Glomerular endothelial cell (primary cell): ENCODE measurements at regions not wholly inside any gene's neighbourhood (a gene's known extent, or its start where the extent isn't known, plus 50 kb on each side); places are given as distances from the start of the nearest gene placed in this dataset.

Experiments used
- DNase-seq: peaks from one replicate; pipeline ENCODE4 v3.0.0-alpha.2; 2011; ENCODE audit warnings: low read depth, low spot score; ENCODE audit errors: extremely low read depth

DNA sequence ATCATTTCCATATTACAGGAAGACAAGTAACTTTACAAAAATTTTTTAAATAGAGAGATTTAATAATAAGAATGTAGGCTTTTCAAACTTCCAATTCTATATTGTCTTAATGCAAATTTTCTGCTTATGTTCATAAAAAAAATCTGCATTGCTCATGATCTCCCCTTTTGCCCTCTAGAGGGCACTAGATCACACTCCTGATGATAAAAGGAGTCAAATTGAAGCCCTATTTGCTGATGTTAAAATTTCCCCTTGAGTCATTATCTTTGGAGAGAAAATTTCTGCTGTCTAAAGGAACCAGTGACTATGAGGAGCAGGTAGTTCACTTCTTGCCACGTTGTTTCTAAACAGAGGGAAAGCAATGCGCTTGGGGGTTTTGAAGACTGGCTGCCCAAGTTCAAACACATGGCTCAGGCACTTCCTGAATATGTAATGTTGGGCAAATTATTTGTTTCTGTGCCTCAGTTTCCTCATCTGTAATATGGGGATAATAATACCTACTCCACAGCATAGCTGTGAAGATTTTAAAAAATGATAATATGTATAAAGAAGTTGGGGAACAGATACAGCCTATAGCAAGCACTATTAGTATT is 874.2 kb downstream of the TFAP2A start:
- no peak for DNase-seq

GRCh38 chr6:9540126-9540525 is 874.7 kb downstream of the TFAP2A start:
- no peak for DNase-seq

- no peak for DNase-seq
Measured at GRCh38 chr6:9539231-9539755, 875.6 kb downstream of the TFAP2A start.

DNA sequence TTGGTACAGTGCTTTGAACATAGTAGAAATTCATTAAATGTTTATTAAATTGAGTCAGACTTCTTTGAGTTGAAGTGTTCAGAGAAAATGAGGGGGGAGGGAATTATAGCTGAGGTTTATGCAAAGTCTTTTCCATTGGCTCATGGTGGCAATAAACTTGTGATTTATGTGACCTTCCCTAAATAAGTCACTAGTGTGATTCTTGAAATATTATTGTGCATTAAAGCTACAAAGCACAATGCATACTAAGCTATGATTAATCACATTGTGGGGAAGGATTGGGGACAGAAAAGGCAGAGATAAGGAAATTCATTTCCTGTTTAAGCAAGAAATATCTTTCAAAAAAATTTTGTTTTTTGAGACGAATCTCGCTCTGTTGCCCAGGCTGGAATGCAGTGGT is 877.5 kb downstream of the TFAP2A start:
- no peak for DNase-seq

DNA sequence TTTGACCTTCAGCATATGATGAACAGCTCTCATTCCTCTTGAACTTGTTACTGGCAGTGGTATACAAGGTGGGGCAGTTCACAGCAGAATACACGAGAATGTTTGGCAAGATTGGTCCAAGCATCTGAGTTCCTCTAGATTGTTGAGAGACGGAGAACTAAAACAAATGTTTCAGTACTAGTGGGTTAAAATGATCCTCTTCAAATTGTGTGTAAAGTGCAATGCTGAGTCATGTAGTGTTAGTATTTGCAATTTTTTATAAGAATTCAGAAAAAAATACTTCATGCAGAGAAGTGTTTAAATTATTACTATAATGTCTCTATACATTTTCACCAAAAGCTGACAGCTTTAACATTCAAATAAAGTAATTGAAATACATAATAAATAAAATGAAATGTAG is 879.8 kb downstream of the TFAP2A start:
- no peak for DNase-seq

GRCh38 chr6:9532621-9533557 is 882.0 kb downstream of the TFAP2A start:
- no peak for DNase-seq

GRCh38 chr6:9527679-9528286 is 887.1 kb downstream of the TFAP2A start:
- DNase-seq, result no peak

DNA sequence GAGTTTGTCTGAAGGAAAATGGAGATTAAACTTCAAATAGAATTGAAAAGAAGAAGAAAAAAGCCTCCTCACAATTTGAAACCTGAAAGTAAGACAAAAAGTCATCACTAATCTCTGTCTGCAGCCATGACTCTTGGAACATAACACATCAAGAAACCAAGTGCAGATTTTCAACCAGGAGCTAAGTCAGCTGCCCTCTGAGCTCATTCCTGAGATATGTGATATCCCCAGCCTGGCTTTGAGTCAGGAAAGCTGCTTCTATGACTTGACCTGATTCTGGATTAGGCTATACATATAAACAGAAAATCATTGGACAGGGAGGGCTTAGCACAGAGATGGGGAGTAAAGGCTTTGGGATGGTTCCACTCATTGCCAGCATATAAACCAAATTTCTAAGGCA is 891.4 kb downstream of the TFAP2A start:
- DNase-seq, result no peak

DNA sequence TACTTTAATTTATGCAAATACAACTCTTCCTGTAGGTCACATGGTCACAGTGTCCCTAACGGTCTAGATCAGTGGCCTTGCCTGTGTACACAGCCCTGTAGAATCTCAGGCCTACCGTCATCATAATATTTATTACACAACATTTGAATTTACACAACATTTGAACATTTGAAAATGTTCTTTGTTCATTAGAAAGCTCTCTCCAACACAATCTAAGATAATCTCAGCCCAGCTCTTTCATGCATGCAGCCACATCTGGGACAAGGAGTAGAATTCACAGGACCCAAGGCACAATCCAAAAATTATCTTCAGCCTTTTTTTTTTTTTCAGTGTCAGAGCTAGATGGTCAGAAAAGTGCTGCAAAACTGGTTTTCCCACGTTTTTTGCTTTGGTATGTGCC is 892.8 kb downstream of the TFAP2A start:
- no peak for DNase-seq

DNA sequence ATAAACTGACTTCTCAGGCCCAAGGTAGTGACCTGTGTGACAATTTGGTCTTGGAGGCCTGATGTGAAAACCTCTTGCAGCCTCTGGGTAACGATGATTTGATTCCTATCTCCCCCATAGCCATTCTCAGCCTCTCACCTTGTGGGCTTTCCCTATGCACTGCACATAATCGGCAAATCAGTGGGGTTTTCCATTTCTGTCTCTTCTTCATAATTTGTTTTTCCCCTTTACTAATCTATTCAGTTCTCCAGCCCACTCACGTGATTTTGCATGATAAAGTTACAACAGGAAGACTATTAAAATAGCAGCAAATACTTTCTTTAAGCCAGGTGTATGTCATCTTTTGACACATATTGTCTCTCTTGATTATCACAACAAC is 893.7 kb downstream of the TFAP2A start:
- DNase-seq, result no peak

DNA sequence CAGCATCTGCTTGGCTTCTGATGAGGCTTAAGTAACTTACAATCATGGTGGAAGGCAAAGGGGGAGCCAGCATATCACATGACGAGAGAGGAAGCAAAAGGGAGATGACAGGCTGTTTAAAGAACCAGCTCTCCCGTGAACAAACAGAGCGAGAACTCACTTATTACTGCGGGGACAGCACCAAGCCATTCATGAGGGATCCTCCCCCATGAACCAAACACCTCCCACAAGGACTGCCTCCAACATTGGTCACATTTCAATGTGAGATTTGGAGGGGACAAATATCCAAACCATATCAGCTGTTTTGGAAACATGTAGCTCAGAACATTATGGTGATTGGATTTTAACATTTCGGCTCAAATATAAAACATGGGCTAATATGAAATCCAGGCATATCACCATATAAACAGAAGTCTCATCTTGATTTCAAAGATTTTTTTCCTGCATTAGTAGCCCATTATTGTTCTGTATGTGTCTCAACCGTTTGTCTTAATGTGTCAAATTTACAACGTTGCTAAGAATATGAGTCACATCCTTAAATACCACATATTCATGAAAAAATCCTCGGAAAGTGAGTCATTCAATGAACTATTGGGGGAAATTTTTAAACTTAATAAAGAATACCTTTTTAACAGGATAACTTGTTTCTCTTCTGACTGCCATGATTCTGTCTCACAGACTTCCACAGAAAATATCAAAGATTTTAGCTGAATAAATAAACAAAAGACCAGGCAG is 894.3 kb downstream of the TFAP2A start:
- DNase-seq, result peak; percentile 78

DNA sequence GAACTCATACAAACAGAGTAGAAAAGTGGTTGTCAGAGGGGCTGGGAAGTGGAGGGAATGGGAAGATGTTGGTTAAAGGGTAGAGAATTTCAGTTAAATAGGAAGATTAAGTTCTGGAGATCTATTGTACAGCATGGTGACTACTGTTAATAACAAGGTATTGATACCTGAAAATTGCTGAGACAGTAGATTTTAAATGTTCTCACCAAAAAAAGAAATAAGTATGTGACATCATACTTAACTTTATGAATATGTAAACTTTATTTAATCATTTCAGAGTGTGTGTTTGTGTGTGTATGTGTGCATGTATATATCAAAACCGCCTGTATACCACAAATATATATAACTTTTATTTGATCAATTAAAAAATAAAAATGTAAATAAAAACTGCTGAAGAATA is 896.4 kb downstream of the TFAP2A start:
- no peak for DNase-seq

- no peak for DNase-seq
Measured at GRCh38 chr6:9517806-9518205, 897.1 kb downstream of the TFAP2A start.

DNA sequence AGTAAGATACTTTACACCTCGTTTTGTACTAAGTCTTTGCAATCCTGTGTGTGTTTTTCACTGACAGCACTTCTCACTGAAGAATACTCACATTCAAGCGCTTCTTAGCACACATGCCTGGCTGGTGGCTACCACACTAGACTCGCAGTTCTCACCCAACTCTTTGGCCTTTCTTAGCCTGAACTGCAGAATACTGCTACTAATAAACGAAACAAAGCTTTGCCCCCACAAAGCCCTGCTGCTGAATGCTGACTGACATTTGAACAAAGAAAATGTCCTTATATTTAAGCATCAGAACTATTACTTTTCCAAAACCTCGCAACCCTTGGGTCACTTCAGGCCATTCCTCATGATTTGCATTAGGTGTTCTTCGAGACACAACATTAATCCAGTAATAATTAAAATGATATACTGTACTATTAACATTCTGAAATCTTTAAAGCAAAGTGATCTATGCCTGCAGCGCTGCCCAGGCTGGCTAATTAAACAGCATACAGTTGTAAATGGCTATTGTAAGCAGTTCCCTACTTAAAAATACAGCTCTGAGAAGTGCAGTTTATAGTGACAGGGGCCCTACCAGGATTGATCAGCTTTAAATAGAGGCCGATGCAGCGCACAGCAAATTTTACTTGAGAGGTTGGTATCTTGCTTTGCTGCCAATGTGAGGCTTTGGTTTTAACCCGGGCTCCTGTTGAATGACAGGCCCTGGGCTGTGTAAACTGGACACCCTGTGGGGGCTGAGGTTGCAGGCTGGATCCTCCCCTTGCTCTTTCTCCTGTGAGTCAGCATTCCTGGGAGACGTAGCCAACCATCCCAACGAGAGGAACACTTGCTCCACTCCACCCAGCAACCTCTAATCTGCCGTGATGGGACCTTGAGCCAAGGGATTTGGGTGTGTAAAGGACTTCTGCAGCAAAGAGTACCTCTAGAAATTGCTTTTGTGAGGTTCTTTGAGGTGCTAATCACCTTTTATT is 899.0 kb downstream of the TFAP2A start:
- no peak for DNase-seq

- DNase-seq, result no peak
Measured at GRCh38 chr6:9514146-9514545, 900.7 kb downstream of the TFAP2A start.

DNA sequence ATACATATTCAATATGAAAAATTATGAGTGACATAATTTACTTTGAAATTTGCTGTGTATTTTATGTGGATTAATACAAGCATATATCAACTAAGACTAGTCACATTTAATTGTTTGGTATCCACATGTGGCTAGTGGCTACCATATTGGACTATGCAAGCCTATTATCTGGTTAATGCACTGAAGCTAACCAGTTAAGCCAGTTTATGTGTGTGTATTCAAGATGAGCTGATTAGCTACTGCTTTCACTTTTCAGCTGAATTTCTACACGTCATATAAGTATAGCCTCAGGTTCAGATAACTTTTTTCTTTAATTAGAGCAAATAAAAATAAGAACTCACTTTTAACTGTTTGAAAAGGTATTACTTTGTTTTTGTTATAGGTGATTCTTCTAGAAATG is 903.7 kb downstream of the TFAP2A start:
- no peak for DNase-seq

GRCh38 chr6:9507136-9507895 is 907.6 kb downstream of the TFAP2A start:
- no peak for DNase-seq

DNA sequence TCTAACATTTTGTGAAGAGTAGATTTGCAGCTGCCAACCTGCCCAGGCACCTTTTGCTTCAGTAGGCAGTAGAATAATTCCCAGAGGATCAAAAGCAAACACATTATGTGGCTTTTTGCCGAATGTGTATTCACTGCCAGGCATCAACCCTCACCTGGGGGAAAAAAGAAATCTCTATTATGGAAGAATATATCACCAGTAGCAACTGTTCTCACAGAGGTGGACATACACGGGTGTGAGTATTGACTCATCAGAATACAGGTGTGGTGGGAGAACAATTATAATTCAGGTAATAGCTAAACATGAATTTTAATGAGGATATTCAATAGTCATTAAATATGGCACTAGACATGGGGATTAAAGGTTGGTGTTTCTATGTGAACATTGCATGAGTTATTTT is 910.7 kb downstream of the TFAP2A start:
- DNase-seq, result no peak

- DNase-seq, result peak; percentile 88
Measured at GRCh38 chr6:9503111-9503761, 911.6 kb downstream of the TFAP2A start.
